Islet of Langerhans (tissue), 1 donor: ENCODE measurements at regions not wholly inside any gene's neighbourhood (a gene's known extent, or its start where the extent isn't known, plus 50 kb on each side); places are given as distances from the start of the nearest gene placed in this dataset.
A peak's percentile ranks its signal among the peaks of the same experiment; 100 is the strongest.
"Not testable (repeated sequence)": the region's sequence is repeated elsewhere in the genome, so short reads cannot be mapped to it uniquely, and the experiment has no call there.

Experiments
- FAIRE-seq: peaks from one replicate; lab custom pipeline; 2011; peaks lifted over from hg19 to GRCh38; lab: Jason Lieb, UNC

GRCh38 chr1:232579958-232580941 is 49.7 kb downstream of the SIPA1L2 start:
- no peak for FAIRE-seq

DNA sequence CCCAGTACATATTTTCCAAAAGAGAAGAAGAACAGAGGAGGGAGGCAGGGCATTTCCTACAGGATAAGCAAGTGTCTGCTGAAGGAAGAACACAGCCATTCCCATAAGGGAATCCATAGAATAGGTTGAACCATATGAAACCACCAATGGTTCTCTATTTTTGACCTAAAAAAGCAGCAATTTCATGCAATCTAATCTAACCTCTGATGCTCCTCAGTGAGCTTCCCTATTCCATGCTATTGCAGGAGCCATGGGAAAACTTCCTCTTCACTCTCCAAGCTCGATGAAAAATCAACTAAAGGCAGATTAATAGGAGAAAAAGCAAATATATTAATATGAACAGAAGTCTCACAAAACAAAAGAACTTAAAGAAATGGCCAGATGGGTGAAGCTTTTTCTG is 50.5 kb downstream of the SIPA1L2 start:
- no peak for FAIRE-seq

DNA sequence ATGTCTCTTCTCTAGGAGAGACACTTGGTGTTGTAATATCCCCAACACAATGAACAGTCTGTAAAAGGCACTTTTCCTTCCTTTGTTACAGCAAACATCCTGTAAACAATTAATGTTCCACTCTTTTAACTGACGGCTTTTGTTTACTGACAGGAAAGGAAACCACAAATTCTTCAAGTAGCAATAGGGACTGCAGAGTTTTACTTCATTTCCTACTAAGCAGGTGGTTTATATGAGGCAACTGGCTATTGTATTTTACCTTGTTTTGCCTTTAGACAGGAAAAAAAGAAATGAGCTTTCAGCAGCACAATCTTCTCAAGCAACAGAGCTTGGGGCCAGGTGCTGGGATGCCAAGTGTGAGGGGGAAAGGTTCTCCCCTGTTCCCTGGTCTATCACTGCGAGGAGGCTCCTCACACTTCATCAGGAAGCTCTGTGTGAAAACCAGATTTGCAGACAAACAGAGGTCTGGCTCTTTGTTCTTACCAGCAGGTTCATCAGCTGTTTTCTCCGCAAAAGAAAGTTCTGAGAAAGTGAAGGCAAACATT is 51.2 kb downstream of the SIPA1L2 start:
- FAIRE-seq: no peak

DNA sequence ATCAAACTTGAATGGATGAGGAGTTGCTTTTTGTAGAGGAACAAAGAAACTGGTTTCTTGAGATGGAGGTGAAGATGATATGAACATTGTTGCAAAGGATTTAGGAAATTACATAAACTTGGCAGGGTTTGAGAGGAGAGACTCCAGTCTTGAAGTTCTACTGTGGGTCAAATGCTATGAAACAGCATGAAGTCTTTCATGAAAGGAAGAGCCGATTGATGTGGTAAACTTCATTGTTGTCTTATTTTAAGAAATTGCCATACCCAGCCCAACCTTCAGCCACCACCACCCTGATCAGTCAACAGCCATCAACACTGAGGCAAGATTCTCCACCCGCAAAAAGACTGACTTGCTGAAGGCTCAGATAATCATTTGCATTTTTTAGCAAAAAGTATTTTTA is 52.2 kb downstream of the SIPA1L2 start:
- no peak for FAIRE-seq

- no peak for FAIRE-seq
Measured at GRCh38 chr1:232576537-232576936, 53.4 kb downstream of the SIPA1L2 start.

DNA sequence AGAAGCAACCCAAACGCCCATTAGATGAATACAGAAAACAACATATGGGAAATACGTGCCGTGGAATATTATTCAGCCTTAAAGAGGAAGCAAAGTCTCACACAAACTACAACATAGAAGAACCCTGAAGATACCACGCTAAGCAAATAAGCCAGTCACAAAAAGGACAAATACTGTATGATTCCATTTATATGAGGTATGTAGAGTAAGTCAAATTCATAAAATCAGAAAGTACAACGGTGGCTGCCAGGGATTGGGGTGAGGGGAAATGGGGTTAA is 54.2 kb downstream of the SIPA1L2 start:
- FAIRE-seq: no peak

GRCh38 chr1:232574889-232575762 is 54.8 kb downstream of the SIPA1L2 start:
- peak; percentile 45 for FAIRE-seq

DNA sequence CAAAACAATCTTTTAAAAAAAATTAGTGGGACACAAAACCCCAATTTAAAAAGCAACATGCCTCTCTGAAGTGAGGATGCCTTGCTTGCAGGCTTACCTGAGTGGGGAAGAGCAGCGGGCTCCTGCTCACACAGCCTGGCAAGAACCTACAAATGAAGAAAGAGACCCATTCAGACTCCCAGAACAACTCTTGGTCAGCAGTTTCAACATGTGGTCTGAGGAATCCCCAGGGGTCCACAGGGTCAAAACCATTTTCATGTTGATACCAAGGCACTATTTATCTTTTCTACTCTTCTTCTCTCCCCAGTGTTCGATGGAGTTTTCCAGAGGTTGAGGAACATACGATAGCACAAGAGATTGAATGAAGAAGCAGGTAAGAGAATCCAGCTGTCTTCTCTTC is 55.9 kb downstream of the SIPA1L2 start:
- FAIRE-seq: no peak

DNA sequence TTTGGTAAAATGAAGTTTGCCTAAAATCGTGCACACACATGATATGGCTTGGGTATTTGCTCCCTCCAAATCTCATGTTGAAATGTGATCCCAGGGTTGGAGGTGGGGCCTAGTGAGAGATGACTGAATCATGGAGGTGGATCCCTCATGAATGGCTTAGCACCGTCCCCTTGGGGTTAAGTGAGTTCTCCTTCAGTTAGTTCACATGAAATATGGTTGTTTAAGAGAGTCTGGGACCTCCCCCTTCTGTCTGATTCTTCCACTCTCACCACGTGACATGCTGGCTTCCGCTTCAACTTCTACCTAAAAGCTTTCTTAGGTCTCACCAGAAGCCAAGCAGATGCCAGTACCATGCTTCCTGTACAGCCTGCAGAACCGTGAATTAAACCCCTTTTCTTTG is 58.4 kb downstream of the SIPA1L2 start:
- no peak for FAIRE-seq

- peak; percentile 85 for FAIRE-seq
Measured at GRCh38 chr1:232570007-232570406, 59.9 kb downstream of the SIPA1L2 start.

GRCh38 chr1:232569554-232569921 is 60.4 kb downstream of the SIPA1L2 start:
- not testable (repeated sequence) for FAIRE-seq

- peak; percentile 91 for FAIRE-seq
Measured at GRCh38 chr1:232568906-232569553, 60.9 kb downstream of the SIPA1L2 start.

DNA sequence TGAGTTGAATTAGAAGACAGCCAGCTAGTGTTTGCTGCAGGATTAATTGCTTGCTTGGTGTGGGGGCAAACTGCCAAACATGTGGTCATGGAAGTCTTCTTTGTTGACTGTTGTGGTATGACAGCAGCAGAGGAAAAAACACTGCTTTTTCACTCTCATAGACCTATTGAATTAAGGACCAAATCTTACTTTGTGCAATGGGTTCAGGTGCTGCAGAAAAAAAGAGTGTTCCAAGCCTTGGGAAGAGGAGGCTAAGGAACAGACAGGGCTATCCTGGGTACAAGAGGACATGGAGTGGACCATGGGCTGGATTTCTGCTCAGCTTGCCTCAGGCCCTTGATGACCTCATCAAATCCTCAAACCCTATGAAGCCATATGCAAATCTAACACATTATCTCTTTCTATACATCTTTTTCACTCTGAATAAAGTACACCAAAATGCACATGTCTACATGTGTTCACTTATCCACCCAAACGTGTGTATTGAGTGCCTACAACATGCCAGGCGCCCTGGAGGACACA is 61.5 kb downstream of the SIPA1L2 start:
- peak; percentile 33 for FAIRE-seq

DNA sequence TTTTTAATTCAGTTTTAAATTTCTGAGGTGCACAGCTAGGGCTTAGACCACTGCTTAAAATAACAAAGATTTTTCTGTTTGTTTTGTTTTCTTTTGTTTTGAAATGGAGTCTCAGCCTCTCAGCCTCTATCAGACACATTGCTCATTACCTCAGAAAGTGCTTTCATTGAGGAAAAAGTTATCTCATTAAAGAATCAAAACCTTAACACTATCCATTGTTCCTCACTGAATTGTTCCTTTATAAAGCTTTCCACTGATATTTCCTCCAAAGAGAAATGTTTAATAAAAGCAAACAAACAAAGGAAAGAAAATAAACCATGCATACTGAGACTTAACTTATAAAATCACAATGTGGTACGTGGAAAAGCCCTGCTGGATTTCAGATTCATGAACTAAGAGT is 63.8 kb downstream of the SIPA1L2 start:
- peak; percentile 61 for FAIRE-seq

GRCh38 chr1:232562855-232563510 is 67.0 kb downstream of the SIPA1L2 start:
- FAIRE-seq: no peak

- peak; percentile 17 for FAIRE-seq
Measured at GRCh38 chr1:232561381-232561780, 68.6 kb downstream of the SIPA1L2 start.

DNA sequence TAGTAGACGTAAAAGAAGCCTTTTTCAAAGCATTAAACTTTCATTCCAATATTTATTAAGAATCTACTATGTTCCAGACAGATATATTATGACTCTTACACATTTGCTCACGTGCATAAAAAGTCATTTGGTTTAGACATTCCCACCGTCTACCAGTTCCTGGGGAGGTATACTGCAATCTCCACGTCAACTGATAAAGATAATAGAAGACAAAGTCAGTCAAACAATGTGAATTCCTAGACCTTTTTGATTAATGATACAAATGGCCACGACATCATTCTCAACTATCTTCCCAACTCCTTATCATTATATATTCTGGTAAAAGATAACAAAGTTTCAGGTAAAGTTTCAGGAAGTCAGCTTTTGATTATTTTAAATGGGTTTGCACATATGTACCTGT is 69.0 kb downstream of the SIPA1L2 start:
- peak; percentile 61 for FAIRE-seq

DNA sequence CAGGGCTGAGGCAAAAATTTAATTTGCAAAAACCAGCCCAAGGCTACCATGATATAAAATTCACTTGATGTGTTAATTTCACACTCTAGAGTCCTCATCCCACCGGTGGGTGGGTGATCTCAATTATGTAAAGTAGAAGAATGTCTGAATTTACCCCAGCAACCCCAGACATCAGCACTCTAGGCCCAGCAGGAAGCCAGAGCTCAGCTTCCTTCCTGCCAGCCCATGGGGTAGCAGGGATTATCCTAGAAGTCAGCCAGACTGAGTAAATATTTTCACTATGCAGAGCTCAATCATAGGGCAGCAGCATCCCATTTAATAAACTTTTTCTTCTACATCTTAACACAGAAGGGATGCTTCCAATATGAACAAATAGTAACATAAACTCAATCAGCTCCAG is 71.0 kb downstream of the SIPA1L2 start:
- no peak for FAIRE-seq

DNA sequence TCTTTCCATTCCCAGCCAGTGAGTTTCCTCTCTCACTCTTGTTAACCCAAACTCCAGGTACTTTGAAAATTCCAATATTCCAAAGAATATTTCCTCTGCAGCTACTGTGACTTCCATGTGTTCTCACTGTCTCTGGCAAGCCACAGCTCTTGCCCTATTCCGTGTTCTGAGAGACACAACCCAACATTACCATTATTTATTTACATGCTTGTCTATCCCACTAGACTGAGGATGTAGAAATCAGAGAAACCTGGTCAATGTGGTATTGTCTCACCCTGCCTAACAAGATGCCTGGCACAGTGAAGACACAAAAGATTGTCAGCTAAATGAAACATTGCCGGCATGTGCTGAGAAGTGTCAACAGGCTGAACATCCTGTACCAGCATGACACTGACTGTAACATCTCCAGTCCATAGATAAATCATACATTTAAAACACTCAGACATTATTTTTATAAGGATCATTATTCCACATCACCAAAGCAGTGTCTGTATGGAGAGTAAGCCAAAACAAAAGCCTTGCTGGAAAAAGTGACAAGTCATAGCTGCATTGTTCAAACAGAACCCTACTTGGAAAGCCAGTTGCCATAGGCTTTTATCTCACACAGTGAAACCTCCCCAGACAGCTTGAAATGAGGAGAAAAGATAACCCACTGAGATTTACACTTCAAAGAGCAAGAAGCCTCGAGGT is 72.3 kb downstream of the SIPA1L2 start:
- FAIRE-seq: peak; percentile 86

GRCh38 chr1:232557096-232557495 is 72.8 kb downstream of the SIPA1L2 start:
- no peak for FAIRE-seq

DNA sequence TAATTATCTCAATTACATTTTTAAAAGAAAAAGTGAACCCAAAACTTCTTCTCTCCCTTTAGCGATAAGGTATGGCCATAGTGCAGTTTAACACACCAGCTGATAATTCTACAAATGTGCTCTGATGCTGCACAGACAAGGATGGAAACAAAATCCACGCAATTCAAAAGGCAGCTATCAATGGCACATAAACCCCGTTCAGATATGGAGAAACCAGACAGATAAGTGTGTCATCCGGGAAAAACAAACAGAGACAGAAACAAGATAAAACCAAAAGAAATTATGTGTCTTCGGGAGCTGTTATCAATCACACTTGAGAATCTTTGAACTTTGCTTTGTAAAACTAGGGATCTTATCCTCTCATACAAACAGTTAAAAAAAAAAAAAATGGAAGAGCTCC is 73.6 kb downstream of the SIPA1L2 start:
- no peak for FAIRE-seq
